Right lobe of liver (tissue), 4 donors: ENCODE measurements at regions not wholly inside any gene's neighbourhood (a gene's known extent, or its start where the extent isn't known, plus 50 kb on each side); places are given as distances from the start of the nearest gene placed in this dataset.

ENCODE experiments used
- POLR2A ChIP-seq: fragments of 450-650 bp; IDR thresholded peaks from one replicate; pipeline ENCODE4 v1.6.1; 2017; ENCODE audit warnings: antibody characterized with exemption, mild to moderate bottlenecking
- TF ChIP-seq, protein P1 (sequence below), 4 donors: fragments of 200-600 bp in 3 of 4; fragments of 450-650 bp in 1 of 4; IDR thresholded peaks; one replicate each; pipeline versions ENCODE4 v1.5.1 to v1.8.0; 2016 to 2022; ENCODE audit warnings: antibody characterized with exemption in 4 of 4, mild to moderate bottlenecking in 2 of 4
- donor health status: DM: no; HTN: no; CAD: no.
- donor health status: DM: no; HTN: no; CAD: no.
- donor health status: DM: no; HTN: yes; CAD: no.

- TF ChIP-seq, protein P1, sequence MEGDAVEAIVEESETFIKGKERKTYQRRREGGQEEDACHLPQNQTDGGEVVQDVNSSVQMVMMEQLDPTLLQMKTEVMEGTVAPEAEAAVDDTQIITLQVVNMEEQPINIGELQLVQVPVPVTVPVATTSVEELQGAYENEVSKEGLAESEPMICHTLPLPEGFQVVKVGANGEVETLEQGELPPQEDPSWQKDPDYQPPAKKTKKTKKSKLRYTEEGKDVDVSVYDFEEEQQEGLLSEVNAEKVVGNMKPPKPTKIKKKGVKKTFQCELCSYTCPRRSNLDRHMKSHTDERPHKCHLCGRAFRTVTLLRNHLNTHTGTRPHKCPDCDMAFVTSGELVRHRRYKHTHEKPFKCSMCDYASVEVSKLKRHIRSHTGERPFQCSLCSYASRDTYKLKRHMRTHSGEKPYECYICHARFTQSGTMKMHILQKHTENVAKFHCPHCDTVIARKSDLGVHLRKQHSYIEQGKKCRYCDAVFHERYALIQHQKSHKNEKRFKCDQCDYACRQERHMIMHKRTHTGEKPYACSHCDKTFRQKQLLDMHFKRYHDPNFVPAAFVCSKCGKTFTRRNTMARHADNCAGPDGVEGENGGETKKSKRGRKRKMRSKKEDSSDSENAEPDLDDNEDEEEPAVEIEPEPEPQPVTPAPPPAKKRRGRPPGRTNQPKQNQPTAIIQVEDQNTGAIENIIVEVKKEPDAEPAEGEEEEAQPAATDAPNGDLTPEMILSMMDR (IDR thresholded peaks at IDR 0.05), result no peak
- no peak for TF ChIP-seq POLR2A
These were observed 62.2 kb upstream of the EXOC4 start for GRCh38 chr7:133190650-133191049.
